NCI-H82 treated with DMSO at 0.1 percent for 48 hours (cell line): ENCODE measurements at regions not wholly inside any gene's neighbourhood (a gene's known extent, or its start where the extent isn't known, plus 50 kb on each side); places are given as distances from the start of the nearest gene placed in this dataset.
A peak's percentile ranks its signal among the peaks of the same experiment; 100 is the strongest.
"Not testable (repeated sequence)": the region's sequence is repeated elsewhere in the genome, so short reads cannot be mapped to it uniquely, and the experiment has no call there.

Experiments used
- DNase-seq: peaks from one replicate; lab custom pipeline; 2025; ENCODE audit not compliant: unreplicated experiment; lab: John Stamatoyannopoulos, UW

DNA sequence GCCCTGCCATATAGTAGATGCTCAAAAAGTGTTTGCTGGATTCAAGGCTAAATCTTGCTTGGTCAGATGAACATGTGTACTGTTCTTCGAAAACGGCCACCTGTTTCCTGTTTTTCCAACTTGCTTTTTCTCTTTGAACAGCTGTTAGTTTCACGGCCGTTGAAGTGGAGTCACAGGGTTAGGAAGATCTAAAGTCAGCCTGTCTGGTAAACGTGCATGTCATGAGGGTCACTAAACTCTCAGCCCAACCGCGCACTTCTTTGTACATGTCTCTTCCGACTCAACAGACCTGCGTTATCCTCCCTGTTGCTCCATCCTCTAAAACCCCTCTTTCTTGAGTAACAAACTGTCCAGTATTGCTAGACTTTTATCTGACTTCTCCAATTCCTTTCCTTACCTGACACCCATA lies 93.2 kb upstream of the MAN1A1 start:
- DNase-seq = no peak

DNA sequence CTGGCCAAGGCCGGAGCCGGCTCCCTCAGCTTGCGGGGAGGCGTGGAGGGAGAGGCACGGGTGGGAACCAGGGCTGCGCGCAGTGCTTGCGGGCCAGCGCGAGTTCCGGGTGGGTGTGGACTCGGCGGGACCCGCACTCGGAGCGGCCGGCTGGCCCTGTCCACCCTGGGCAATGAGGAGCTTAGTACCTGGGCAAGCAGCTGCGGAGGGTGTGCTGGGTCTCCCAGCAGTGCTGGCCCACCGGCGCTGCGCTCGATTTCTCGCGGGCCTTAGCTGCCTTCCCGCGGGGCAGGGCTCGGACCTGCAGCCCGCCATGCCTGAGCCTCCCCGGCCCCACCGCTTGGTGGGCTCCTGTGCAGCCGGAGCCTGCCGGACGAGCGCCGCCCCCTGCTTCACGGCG lies 91.4 kb upstream of the MAN1A1 start:
- DNase-seq = no peak

DNA sequence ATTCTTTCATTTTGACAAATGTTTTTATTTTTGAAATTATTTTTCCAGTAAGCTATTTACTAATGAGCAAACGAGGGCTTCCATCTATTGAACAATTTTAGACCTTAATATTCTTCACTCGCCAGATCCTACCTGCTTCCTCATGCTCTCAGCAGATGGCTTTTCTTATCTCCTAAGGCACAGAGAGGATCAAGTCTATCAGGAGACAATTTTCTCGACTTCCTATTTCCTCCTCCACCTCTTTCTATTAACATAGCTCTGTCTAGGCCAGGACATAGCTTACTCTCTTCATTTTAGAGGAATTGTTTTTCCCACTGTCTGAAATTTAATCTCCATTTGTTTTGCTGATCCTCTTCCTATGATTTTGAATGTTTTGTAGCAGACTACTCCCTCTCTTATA lies 87.0 kb upstream of the MAN1A1 start:
- DNase-seq = no peak

DNA sequence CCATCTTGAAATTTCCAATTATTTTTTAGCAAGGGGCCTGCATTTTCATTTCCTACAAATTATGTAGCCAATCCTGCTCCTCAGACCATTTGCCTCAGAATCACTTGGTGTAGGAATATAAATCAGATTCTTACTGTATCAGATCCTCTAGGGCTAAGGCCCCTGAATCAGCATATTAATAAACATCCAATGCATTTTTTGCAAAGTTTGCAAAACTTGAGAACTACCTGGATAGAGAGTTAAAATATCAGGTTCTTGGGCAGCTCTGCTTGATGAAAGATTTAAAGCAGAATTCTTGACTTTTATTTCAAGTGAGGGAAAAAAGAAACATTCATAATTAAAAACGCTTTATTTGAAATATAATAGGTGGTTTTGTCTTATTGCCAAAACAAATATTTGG lies 82.2 kb upstream of the MAN1A1 start:
- no peak for DNase-seq

DNA sequence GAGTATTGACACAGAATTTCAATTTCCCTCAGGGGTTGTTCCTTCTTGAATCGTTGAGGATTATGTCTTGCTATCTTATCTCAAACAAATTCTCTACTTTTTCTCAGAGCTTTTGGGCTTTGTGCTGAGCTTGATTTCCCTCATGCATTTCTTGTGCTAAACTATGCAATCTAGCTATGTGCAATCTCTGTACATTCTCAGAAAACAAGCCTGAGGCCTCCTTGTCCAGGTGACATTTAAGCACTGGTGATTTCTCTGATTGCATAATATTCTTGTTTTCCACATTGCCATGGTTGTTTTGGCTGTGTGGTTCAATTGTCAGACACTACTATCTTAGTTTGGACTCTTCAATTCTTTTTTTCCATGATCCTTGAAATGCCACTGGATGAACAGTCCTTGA lies 81.2 kb upstream of the MAN1A1 start:
- DNase-seq = no peak

DNA sequence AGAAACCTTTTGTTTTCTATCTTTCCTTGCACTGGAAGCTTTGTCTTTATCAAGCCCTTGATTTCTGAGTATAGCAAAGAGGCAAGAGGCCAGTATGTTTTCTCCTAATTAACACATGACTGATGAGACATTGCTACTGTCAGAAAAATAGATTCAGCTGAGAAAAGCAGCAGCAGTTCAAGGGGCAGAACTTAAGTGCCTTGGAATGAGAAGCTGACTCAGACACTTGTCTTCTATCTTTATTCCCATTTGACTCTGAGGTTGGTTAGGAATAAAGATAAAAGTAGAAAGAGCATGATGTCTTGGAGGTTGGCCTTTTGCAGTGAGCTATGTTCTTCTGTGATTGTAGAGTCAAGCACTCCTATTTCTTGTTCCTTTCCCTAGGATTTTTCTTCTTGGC lies 79.1 kb upstream of the MAN1A1 start:
- no peak for DNase-seq

DNA sequence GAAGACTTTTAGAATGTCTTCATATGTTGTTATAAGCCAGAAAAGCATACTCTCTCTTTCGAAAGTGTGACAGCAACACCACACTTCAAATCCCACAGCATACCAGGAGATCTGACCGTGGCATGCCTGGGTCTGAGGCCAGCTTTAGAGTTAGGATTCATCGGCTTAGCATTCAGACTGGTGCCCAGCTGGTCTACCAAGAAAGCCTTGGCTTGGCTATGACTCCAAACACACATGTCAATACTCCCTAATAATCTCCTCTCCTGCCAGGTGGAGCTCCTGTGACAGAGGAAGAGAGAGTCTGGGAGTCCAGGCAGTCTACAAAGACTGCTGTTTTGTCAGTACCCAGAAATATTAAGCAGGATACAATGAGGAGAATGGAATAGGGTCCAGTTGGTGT lies 77.1 kb upstream of the MAN1A1 start:
- DNase-seq = peak; percentile 72

DNA sequence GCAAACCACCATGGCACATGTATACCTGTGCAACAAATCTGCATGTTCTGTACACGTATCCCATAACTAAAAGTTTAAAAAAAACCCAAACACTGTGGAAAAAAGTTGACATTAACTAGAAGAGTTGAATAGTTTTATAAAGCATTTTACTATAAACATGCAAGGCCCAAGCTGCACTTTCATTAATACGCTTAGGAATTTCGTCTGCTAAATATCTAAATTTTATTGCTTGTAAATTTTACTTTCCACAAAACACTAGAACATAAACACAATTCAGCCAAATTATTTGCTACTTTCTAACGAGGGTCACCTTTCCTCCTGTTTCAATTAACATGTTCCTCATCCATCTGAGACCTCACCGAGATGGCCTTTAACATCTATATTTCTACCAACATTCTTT lies 74.4 kb upstream of the MAN1A1 start:
- no peak for DNase-seq

DNA sequence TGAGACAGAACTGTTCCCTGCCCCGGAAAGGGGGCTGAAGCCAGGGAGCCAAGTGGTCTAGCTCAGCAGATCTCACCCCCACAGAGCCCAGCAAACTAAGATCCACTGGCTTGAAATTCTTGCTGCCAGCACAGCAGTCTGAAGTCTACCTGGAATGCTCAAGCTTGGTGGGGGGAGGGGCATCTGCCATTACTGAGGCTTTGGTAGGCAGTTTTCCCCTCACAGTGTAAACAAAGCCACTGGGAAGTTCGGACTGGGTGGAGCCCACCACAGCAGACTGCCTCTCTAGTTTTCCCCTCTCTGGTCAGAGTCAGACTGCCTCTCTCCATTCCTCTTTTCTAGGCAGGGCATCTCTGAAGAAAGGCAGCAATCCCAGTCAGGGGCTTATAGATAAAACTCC lies 68.5 kb upstream of the MAN1A1 start:
- not testable (repeated sequence) for DNase-seq

DNA sequence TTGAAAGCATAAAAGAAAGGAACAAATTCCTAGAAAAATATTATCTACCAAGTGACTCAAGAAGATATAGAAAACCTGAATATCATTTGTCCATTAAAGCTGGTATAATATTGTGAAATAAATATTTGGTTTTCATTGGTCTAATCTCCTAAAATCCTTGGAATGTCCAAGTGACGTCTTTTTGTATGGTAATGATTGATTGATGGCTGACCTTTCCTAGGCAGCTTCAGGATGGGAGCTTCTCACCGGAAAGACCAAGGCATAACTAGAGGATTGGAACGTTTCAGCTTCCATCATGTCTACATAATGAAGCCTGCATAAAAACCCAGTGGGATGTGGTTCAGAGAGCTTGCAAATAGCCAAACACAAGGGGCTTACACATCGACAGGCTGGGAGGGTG lies 57.6 kb upstream of the MAN1A1 start:
- DNase-seq = no peak

DNA sequence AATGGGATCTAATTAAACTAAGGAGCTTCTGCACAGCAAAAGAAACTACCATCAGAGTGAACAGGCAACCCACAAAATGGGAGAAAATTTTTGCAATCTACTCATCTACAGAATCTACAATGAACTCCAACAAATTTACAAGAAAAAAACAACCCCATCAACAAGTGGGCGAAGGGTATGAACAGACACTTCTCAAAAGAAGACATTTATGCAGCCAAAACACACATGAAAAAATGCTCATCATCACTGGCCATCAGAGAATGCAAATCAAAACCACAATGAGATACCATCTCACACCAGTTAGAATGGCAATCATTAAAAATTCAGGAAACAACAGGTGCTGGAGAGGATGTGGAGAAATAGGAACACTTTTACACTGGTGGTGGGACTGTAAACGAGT lies 55.6 kb upstream of the MAN1A1 start:
- DNase-seq = not testable (repeated sequence)
